Prostate gland (tissue), 2 donors: ENCODE measurements at regions not wholly inside any gene's neighbourhood (a gene's known extent, or its start where the extent isn't known, plus 50 kb on each side); places are given as distances from the start of the nearest gene placed in this dataset.

Experiments
- DNase-seq: peaks from one replicate; pipeline ENCODE4 v3.0.0-alpha.2; 2019; ENCODE audit warnings: low spot score
- H3K27ac ChIP-seq, 2 donors: fragments of 200-600 bp; sonication (generic); 2 replicates each; pipeline ENCODE4 v1.5.1; 2017 to 2019
- H3K27me3 ChIP-seq: fragments of 200-600 bp; sonication (generic); replicated peaks from 2 replicates; pipeline ENCODE4 v1.5.1; 2019; ENCODE audit not compliant: insufficient read depth
- H3K36me3 ChIP-seq, 2 donors: fragments of 200-600 bp; sonication (generic); 1 replicate in 1 of 2; 2 replicates in 1 of 2; pipeline versions ENCODE4 v1.5.1 to v1.8.1; 2017 to 2019
- H3K4me1 ChIP-seq: fragments of 200-600 bp; sonication (generic); replicated peaks from 2 replicates; pipeline ENCODE4 v1.5.1; 2019
- H3K4me3 ChIP-seq, 2 donors: fragments of 200-600 bp; sonication (generic); 2 replicates each; pipeline ENCODE4 v1.5.1; 2017 to 2019
- H3K9me3 ChIP-seq: fragments of 200-600 bp; sonication (generic); 2 replicates; pipeline ENCODE4 v1.5.1; 2017
- CTCF ChIP-seq, 4 experiments: fragments of 200-600 bp in 2 of 4; fragments of 450-650 bp in 2 of 4; sonication (generic) in 2 of 4; IDR thresholded peaks; 1 replicate in 3 of 4; 2 replicates in 1 of 4; pipeline ENCODE4 v1.5.1; 2016 to 2019; ENCODE audit warnings: antibody characterized with exemption in 4 of 4, mild to moderate bottlenecking in 2 of 4, moderate library complexity in 2 of 4
- POLR2A ChIP-seq: fragments of 450-650 bp; IDR thresholded peaks from one replicate; pipeline ENCODE4 v1.6.1; 2016; ENCODE audit warnings: antibody characterized with exemption, mild to moderate bottlenecking
- POLR2AphosphoS5 ChIP-seq: sonication (generic); formaldehyde crosslinking; IDR thresholded peaks from one replicate; pipeline ENCODE4 v1.6.1; 2017; ENCODE audit warnings: antibody characterized with exemption
- WGBS: methylation state at CpG from one replicate; pipeline ENCODE4 v1.1.5; 2018; 5-methylcytosine and 5-hydroxymethylcytosine counted together
- intact Hi-C: fragments of 100-400 bp; cut with DNase I; formaldehyde crosslinking; loops from one replicate; pipeline ENCODE4 v1.14.2; 2022

- DNase-seq, result no peak
- intact Hi-C loops, result no loop called here
- no peak overlapping the region for H3K27ac ChIP-seq
- WGBS, result 29% methylated on average over 1 of the region's 1 CpG
- H3K36me3 ChIP-seq, result no peaks in the 10 kb centered on the region
- TF ChIP-seq POLR2A (no peak), POLR2AphosphoS5 (no peak), CTCF (IDR thresholded peaks at IDR 0.05) (no peak)
- H3K9me3 ChIP-seq, result no peaks in the 10 kb centered on the region
- H3K4me3 ChIP-seq, result no peak overlapping the region
- H3K27me3 ChIP-seq, result no peaks in the 10 kb centered on the region
- no peaks in the 10 kb centered on the region for H3K4me1 ChIP-seq
Measured at GRCh38 chr6:137657351-137657911, 163.2 kb upstream of the OLIG3 start.

DNA sequence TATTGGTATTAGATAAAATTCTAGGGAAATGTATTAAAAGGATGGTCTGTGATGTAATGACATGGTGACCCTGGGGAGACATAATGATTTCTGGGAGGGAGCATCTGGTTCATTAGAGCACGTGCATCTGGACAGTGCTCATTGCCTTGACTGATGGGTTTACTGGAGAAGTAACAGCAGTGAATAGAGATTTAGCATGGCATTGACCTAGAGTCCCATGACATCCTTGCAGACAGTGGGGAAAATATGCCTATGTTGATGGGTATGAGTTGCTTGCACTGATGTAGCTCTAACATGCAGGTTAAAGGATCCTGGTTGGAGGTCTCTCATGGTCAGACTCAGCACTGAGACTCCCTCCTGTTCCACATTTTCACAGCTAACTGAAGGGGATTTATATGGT, 164.1 kb upstream of the OLIG3 start:
- intact Hi-C loops, result no loop called here
- H3K4me3 ChIP-seq, result no peak overlapping the region
- H3K27me3 ChIP-seq, result no peaks in the 10 kb centered on the region
- H3K27ac ChIP-seq, result no peak overlapping the region
- WGBS, result 68% methylated on average over 1 of the region's 1 CpG
- H3K36me3 ChIP-seq, result no peaks in the 10 kb centered on the region
- H3K4me1 ChIP-seq, result no peaks in the 10 kb centered on the region
- no peak for DNase-seq
- no peaks in the 10 kb centered on the region for H3K9me3 ChIP-seq
- no peak for TF ChIP-seq POLR2AphosphoS5
- no peak for TF ChIP-seq CTCF (IDR thresholded peaks at IDR 0.05)
- TF ChIP-seq POLR2A, result no peak

- Histone ChIP-seq H3K27ac (no peak overlapping the region), H3K9me3 (no peaks in the 10 kb centered on the region), H3K27me3 (no peaks in the 10 kb centered on the region), H3K36me3 (no peaks in the 10 kb centered on the region), H3K4me3 (no peak overlapping the region), H3K4me1 (no peaks in the 10 kb centered on the region)
- intact Hi-C loops, result no loop called here
- DNase-seq, result no peak
- no peak for TF ChIP-seq CTCF (IDR thresholded peaks at IDR 0.05)
- no peak for TF ChIP-seq POLR2A
- TF ChIP-seq POLR2AphosphoS5, result no peak
- WGBS, result 76% methylated on average over 3 of the region's 3 CpGs
Measured at GRCh38 chr6:137659871-137660270, 165.7 kb upstream of the OLIG3 start.

- no peak for TF ChIP-seq CTCF (IDR thresholded peaks at IDR 0.05)
- no peak for TF ChIP-seq POLR2A
- no peak for TF ChIP-seq POLR2AphosphoS5
- no peaks in the 10 kb centered on the region for H3K4me1 ChIP-seq
- H3K4me3 ChIP-seq, result no peak overlapping the region
- no peak for DNase-seq
- intact Hi-C loops, result no loop called here
- no peaks in the 10 kb centered on the region for H3K9me3 ChIP-seq
- no peak overlapping the region for H3K27ac ChIP-seq
- 88% methylated on average over 1 of the region's 1 CpG for WGBS
- no peaks in the 10 kb centered on the region for H3K36me3 ChIP-seq
- no peaks in the 10 kb centered on the region for H3K27me3 ChIP-seq
Measured at GRCh38 chr6:137660296-137660731, 166.1 kb upstream of the OLIG3 start.

DNA sequence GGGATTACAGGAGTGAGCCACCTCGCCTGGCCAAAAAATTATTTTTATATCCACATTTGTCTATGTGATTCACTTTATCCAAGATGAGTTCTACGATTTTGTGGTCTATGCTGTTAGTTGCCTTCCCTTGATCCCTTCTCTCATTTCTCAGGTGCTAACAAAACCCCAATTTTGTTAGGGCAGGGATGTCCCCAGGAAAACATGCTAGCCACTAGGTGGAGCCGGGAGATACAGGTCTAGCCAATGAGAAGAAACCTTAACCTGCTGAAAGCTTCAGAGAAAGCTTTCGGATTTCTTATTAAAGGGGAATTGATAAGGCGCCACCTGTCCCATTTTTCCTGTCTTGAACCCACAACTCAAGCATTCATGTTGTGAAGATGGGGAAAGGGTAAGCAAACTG, 167.4 kb upstream of the OLIG3 start:
- TF ChIP-seq CTCF (IDR thresholded peaks at IDR 0.05), result peak in 3 of 4 experiments; percentile 30 to 37 (median 37)
- no peak for TF ChIP-seq POLR2A
- DNase-seq, result no peak
- WGBS, result 83% methylated on average over 5 of the region's 5 CpGs
- Histone ChIP-seq H3K4me1 (no peaks in the 10 kb centered on the region), H3K4me3 (no peak overlapping the region), H3K27ac (no peak overlapping the region), H3K36me3 (no peaks in the 10 kb centered on the region), H3K27me3 (no peaks in the 10 kb centered on the region), H3K9me3 (no peaks in the 10 kb centered on the region)
- intact Hi-C loops, result no loop called here
